Endothelial cell of umbilical vein (primary cell): ENCODE measurements at regions not wholly inside any gene's neighbourhood (a gene's known extent, or its start where the extent isn't known, plus 50 kb on each side); places are given as distances from the start of the nearest gene placed in this dataset.

Experiments used
- CTCF ChIP-seq, 2 donors: IDR thresholded peaks; 1 replicate in 1 of 2; 2 replicates in 1 of 2; pipeline ENCODE4 v1.5.1; 2011; ENCODE audit warnings: low read length in 2 of 2, mild to moderate bottlenecking in 2 of 2, moderate library complexity in 2 of 2, control low read depth in 1 of 2, inconsistent platforms in 1 of 2, low read depth in 1 of 2; ENCODE audit not compliant: insufficient read depth in 1 of 2; ENCODE audit errors: extremely low read depth in 1 of 2
- JUN ChIP-seq: IDR thresholded peaks from 2 replicates; pipeline ENCODE4 v1.6.1; 2011; ENCODE audit warnings: borderline replicate concordance, low read depth; ENCODE audit not compliant: insufficient read length, insufficient read depth
- MAX ChIP-seq: IDR thresholded peaks from 2 replicates; pipeline ENCODE4 v1.6.1; 2011; ENCODE audit not compliant: insufficient read depth, insufficient read length
- POLR2A ChIP-seq: IDR thresholded peaks from 2 replicates; pipeline ENCODE4 v1.6.1; 2012; ENCODE audit warnings: low read depth, mild to moderate bottlenecking, control low read depth, low read length
- POLR2AphosphoS5 ChIP-seq: IDR thresholded peaks from 2 replicates; pipeline ENCODE4 v1.6.1; 2012; ENCODE audit warnings: low read depth, mild to moderate bottlenecking, control low read depth, low read length, moderate library complexity; ENCODE audit not compliant: insufficient read depth

GRCh38 chr11:134572741-134573675 is 161.0 kb upstream of the B3GAT1 start:
- TF ChIP-seq CTCF (IDR thresholded peaks at IDR 0.05; ENCODE audit: extremely low read depth in 1 of 2, insufficient read depth in 1 of 2, low read depth in 1 of 2, low read length in 2 of 2) (no peak), POLR2AphosphoS5 (no peak), POLR2A (no peak), JUN (no peak), MAX (no peak)
